Activated CD4-positive, alpha-beta T cell treated with anti-CD3 and anti-CD28 coated beads, Interleukin-2, amount 50 U/mL, for 48 hours (primary cell): ENCODE measurements at regions not wholly inside any gene's neighbourhood (a gene's known extent, or its start where the extent isn't known, plus 50 kb on each side); places are given as distances from the start of the nearest gene placed in this dataset.
"Not testable (repeated sequence)": the region's sequence is repeated elsewhere in the genome, so short reads cannot be mapped to it uniquely, and the experiment has no call there.

Source experiments
- DNase-seq, 2 experiments: peaks; one replicate each; pipeline ENCODE4 v3.0.0-alpha.2; 2020

- no peak for DNase-seq
Measured at GRCh38 chr6:169915769-169916550, 164.5 kb downstream of the ERMARD start.

- DNase-seq, result not testable (repeated sequence)
Measured at GRCh38 chr6:169913745-169914144, 162.3 kb downstream of the ERMARD start.

GRCh38 chr6:169913096-169913638 is 161.7 kb downstream of the ERMARD start:
- DNase-seq, result no peak

GRCh38 chr6:169912266-169913095 is 161.1 kb downstream of the ERMARD start:
- no peak for DNase-seq

- no peak for DNase-seq
Measured at GRCh38 chr6:169911264-169912263, 160.1 kb downstream of the ERMARD start.

GRCh38 chr6:169909113-169909512 is 157.7 kb downstream of the ERMARD start:
- no peak for DNase-seq

- DNase-seq, result no peak
Measured at GRCh38 chr6:169908403-169908933, 157.0 kb downstream of the ERMARD start.

- DNase-seq, result no peak
Measured at GRCh38 chr6:169907419-169908115, 156.1 kb downstream of the ERMARD start.

- no peak for DNase-seq
Measured at GRCh38 chr6:169906688-169907418, 155.4 kb downstream of the ERMARD start.

GRCh38 chr6:169906004-169906687 is 154.7 kb downstream of the ERMARD start:
- no peak for DNase-seq

GRCh38 chr6:169905041-169905807 is 153.8 kb downstream of the ERMARD start:
- DNase-seq, result no peak

- no peak for DNase-seq
Measured at GRCh38 chr6:169904051-169904922, 152.9 kb downstream of the ERMARD start.

- no peak for DNase-seq
Measured at GRCh38 chr6:169903122-169903521, 151.7 kb downstream of the ERMARD start.

GRCh38 chr6:169902604-169903003 is 151.2 kb downstream of the ERMARD start:
- no peak for DNase-seq

- no peak for DNase-seq
Measured at GRCh38 chr6:169902070-169902469, 150.6 kb downstream of the ERMARD start.

GRCh38 chr6:169899481-169900145 is 148.2 kb downstream of the ERMARD start:
- DNase-seq, result no peak

- no peak for DNase-seq
Measured at GRCh38 chr6:169898788-169899480, 147.5 kb downstream of the ERMARD start.
